ENCODE measurements at regions not wholly inside any gene's neighbourhood (a gene's known extent, or its start where the extent isn't known, plus 50 kb on each side); places are given as distances from the start of the nearest gene placed in this dataset.

DNA sequence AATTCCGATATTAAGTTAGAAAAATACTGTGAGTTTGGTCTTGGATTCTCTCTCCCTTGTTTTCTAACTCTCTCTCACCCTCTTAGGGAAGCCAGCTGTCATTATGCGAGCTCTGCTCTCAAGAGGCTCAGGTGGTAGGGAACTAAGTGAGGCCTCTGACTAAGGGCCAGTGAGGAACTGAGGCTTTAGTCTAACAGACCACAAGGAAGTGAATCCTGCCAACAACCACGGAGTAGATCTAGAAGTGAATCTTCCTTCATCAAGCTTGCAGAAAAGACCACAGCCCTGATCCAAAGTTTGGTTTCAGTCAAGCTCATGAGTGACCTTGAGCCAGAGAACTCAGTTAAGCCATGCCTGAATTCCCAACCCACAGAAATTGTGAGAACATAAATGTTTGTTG is 180.1 kb upstream of the PRMT6 start:
- TF ChIP-seq, protein P1, sequence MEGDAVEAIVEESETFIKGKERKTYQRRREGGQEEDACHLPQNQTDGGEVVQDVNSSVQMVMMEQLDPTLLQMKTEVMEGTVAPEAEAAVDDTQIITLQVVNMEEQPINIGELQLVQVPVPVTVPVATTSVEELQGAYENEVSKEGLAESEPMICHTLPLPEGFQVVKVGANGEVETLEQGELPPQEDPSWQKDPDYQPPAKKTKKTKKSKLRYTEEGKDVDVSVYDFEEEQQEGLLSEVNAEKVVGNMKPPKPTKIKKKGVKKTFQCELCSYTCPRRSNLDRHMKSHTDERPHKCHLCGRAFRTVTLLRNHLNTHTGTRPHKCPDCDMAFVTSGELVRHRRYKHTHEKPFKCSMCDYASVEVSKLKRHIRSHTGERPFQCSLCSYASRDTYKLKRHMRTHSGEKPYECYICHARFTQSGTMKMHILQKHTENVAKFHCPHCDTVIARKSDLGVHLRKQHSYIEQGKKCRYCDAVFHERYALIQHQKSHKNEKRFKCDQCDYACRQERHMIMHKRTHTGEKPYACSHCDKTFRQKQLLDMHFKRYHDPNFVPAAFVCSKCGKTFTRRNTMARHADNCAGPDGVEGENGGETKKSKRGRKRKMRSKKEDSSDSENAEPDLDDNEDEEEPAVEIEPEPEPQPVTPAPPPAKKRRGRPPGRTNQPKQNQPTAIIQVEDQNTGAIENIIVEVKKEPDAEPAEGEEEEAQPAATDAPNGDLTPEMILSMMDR (IDR thresholded peaks at IDR 0.05; ENCODE audit: low read depth, low read length, missing control alignments), result no peak
- H3K4me3 ChIP-seq (replicated peaks; ENCODE audit: low read depth, low read length), result no peak overlapping the region
- no peak for DNase-seq (ENCODE audit: extremely low read depth, low read depth)

DNA sequence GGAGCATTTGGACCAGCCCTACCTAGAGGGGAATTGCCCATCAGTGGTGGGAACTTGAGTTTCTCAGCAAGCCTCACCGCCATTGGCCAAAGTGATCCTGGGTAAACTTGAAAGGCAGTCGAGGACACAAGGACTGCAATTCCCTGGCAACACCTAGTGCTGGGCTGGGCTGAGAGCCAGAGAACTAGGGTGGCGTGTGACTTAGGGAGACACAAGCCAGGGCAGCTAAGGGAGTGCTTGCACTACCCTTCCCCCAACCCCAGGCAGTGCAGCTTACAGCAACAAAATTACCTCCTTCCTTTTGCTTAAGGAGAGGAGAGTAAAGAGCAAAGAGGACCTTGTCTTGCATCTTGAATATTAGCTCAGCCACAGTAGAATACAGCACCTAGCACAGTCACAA is 176.9 kb upstream of the PRMT6 start:
- H3K4me3 ChIP-seq (replicated peaks; ENCODE audit: low read depth, low read length), result no peak overlapping the region
- TF ChIP-seq, protein P1 (IDR thresholded peaks at IDR 0.05; ENCODE audit: low read depth, low read length, missing control alignments), result no peak
- DNase-seq (ENCODE audit: extremely low read depth, low read depth), result no peak

DNA sequence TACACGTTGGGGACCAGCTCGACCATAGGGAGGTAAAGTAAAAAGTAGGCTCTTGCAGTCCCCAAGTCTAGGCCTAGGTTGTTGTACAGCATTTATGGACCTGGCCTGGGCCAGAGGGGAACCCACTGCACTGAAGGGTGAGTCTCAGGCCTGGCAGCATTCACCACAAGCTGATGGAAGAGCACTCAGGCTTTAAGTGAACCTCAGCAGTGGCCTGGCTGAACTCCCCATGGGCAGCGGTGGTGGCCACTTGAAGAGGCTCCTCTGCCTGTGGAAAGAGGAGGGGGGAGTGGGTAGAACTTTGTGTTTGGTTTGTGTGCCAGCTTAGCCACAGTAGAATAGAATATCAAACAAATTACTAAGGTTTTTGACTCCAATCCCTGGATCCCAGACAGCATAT is 176.2 kb upstream of the PRMT6 start:
- TF ChIP-seq, protein P1 (IDR thresholded peaks at IDR 0.05; ENCODE audit: low read depth, low read length, missing control alignments), result no peak
- DNase-seq (ENCODE audit: extremely low read depth, low read depth), result no peak
- no peak overlapping the region for H3K4me3 ChIP-seq (replicated peaks; ENCODE audit: low read depth, low read length)

DNA sequence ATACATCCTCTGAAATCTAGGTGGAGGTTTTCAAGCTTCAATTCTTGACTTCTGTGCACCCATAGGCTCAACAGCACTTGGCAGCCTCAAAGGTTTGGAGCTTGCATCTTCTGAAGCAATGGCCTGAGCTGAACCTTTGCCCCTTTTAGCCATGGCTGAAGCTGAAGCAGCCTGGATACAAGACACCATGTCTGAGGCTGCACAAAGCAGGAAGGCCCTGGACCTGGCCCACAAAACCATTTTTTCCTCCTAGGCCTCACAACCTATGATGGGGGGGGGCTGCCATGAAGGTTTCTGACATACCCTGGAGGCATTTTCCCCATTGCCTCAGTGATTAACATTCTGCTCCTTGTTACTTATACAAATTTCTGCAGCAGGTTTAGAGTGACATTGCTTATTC is 173.3 kb upstream of the PRMT6 start:
- no peak overlapping the region for H3K4me3 ChIP-seq (replicated peaks; ENCODE audit: low read depth, low read length)
- no peak for DNase-seq (ENCODE audit: extremely low read depth, low read depth)
- TF ChIP-seq, protein P1 (IDR thresholded peaks at IDR 0.05; ENCODE audit: low read depth, low read length, missing control alignments), result no peak

DNA sequence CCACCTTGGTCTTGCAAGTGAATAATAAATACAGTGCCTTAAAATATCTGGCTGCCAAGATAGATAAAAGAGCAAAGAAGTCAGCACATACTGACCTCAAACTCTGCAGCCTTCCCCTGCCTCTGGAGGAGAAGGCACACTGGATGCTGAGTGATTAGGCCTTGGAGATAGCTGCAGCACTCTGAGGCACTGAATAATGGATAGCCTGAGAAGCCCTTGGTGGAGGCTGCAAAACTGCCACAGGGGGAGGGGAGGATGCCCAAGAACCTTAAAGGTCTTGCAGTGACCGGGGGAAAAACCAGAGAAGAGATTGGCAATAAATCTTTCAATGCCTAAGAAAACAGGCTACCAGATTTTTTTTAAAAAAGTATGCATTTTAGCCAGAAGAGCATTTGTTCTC is 167.4 kb upstream of the PRMT6 start:
- no peak for DNase-seq (ENCODE audit: extremely low read depth, low read depth)
- H3K4me3 ChIP-seq (replicated peaks; ENCODE audit: low read depth, low read length), result no peak overlapping the region
- TF ChIP-seq, protein P1 (IDR thresholded peaks at IDR 0.05; ENCODE audit: low read depth, low read length, missing control alignments), result no peak

DNA sequence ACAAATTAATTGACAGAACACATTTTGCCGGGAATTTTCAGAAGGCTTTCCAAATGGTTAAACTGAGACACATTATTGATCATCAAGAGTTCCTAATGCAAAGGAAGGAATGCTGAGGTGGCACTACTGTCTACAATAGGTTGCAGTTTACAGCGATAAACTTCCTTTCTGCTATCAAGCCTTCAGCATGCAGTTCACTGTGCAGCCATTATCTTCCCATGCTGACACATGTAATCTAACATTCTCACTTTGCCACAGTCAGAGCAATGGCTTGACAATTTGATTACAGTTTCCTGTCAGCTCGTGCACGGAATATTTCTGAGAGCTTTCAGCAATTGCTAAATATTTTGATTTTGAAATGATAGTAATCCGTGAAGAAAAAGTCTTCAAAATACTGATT is 166.9 kb upstream of the PRMT6 start:
- H3K4me3 ChIP-seq (replicated peaks; ENCODE audit: low read depth, low read length), result no peak overlapping the region
- no peak for DNase-seq (ENCODE audit: extremely low read depth, low read depth)
- TF ChIP-seq, protein P1 (IDR thresholded peaks at IDR 0.05; ENCODE audit: low read depth, low read length, missing control alignments), result no peak

DNA sequence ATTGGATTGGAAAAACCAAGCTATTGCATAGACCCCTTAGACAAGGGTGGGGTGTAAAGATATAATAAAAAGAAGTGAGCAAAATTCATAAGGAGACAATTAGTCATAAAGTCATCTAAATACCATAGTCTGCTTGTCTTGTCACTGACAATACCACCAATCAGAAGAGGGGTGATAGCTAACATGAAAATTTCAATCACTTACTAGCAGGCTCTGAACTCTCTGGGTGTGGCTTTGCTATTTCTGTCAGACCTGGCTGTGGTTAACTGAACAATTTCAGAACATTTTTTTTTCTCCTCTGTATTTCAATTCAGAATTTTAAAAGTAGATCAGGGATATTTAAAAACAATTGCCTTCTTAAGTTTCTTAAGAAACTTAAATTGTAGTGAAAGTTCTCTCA is 158.5 kb upstream of the PRMT6 start:
- H3K4me3 ChIP-seq (replicated peaks; ENCODE audit: low read depth, low read length), result no peak overlapping the region
- DNase-seq (ENCODE audit: extremely low read depth, low read depth), result no peak
- TF ChIP-seq, protein P1 (IDR thresholded peaks at IDR 0.05; ENCODE audit: low read depth, low read length, missing control alignments), result no peak
